ENCODE measurements at regions not wholly inside any gene's neighbourhood (a gene's known extent, or its start where the extent isn't known, plus 50 kb on each side); places are given as distances from the start of the nearest gene placed in this dataset.
"Not testable (repeated sequence)": the region's sequence is repeated elsewhere in the genome, so short reads cannot be mapped to it uniquely, and the experiment has no call there.

DNA sequence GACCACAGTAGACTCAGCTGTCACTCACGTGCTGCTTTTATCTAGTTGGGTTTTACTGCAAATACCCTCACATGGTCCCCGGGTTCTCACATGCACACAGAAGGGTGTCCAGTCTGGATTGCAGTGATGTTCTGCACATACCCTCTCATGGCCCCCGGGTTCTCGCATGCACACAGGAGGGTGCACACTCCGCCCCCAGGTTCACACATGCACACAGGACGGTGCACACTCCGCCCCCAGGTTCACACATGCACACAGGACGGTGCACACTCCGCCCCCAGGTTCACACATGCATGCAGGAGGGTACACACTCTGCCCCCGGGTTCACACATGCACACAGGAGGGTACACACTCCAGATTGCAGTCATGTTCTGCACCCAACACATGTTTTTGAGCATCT, 224.3 kb downstream of the ERMARD start:
- Histone ChIP-seq H3K27me3 (ENCODE audit: insufficient read depth, low read depth, severe bottlenecking) (no peaks in the 10 kb centered on the region), H3K27ac (no peak overlapping the region), H3K36me3 (no peaks in the 10 kb centered on the region), H3K9me3 (ENCODE audit: severe bottlenecking) (no peaks in the 10 kb centered on the region), H3K4me3 (ENCODE audit: low read depth, low read length) (no peak overlapping the region)
- DNase-seq: no peak
- TF ChIP-seq, protein P1, sequence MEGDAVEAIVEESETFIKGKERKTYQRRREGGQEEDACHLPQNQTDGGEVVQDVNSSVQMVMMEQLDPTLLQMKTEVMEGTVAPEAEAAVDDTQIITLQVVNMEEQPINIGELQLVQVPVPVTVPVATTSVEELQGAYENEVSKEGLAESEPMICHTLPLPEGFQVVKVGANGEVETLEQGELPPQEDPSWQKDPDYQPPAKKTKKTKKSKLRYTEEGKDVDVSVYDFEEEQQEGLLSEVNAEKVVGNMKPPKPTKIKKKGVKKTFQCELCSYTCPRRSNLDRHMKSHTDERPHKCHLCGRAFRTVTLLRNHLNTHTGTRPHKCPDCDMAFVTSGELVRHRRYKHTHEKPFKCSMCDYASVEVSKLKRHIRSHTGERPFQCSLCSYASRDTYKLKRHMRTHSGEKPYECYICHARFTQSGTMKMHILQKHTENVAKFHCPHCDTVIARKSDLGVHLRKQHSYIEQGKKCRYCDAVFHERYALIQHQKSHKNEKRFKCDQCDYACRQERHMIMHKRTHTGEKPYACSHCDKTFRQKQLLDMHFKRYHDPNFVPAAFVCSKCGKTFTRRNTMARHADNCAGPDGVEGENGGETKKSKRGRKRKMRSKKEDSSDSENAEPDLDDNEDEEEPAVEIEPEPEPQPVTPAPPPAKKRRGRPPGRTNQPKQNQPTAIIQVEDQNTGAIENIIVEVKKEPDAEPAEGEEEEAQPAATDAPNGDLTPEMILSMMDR (IDR thresholded peaks at IDR 0.05; ENCODE audit: low read depth, low read length): no peak

DNA sequence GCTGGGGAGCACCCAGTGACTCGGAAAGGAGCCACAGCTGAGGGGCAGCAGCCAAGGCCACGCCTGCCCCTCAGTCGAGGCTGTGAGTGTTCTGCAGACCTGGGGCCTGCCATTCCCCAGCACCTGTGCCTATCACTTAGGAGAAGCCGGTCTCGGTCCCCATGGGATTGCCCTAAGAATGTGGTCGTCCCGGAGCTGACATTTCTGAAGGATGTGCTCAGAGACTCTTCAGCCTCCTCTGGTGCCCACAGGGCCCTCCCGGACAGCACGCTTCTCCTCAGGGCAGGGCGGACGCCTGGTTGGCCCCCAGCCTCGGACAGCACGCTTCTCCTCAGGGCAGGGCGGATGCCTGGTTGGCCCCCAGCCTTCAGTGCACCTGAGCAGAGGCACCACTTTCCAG, 223.9 kb downstream of the ERMARD start:
- DNase-seq: no peak
- no peak overlapping the region for H3K27ac ChIP-seq
- H3K36me3 ChIP-seq: no peaks in the 10 kb centered on the region
- TF ChIP-seq, protein P1 (IDR thresholded peaks at IDR 0.05; ENCODE audit: low read depth, low read length): no peak
- H3K9me3 ChIP-seq (ENCODE audit: severe bottlenecking): no peaks in the 10 kb centered on the region
- no peaks in the 10 kb centered on the region for H3K27me3 ChIP-seq (ENCODE audit: insufficient read depth, low read depth, severe bottlenecking)
- H3K4me3 ChIP-seq (ENCODE audit: low read depth, low read length): no peak overlapping the region

DNA sequence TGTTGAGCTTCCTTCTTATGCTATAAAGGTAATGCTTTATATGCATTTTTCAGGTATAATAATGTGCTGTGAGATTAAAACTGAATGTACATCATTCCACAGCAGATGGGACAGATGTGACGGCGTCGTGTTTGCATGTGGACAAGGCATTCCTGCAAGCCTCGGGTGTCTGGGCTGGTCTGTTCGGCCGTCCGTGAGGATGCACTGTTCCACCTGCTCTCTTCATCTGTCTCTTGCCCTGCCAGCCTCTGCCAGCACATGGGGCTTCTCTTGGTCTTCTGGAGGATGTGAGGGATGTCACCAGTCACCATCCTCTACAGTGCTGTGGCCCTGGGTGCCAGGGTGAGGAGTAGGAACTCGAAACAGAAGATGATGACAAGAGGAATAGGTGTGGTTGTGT, 223.2 kb downstream of the ERMARD start:
- Histone ChIP-seq H3K4me3 (ENCODE audit: low read depth, low read length) (no peak overlapping the region), H3K27me3 (ENCODE audit: insufficient read depth, low read depth, severe bottlenecking) (no peaks in the 10 kb centered on the region), H3K9me3 (ENCODE audit: severe bottlenecking) (no peaks in the 10 kb centered on the region), H3K36me3 (no peaks in the 10 kb centered on the region), H3K27ac (no peak overlapping the region)
- TF ChIP-seq, protein P1 (IDR thresholded peaks at IDR 0.05; ENCODE audit: low read depth, low read length): no peak
- no peak for DNase-seq

DNA sequence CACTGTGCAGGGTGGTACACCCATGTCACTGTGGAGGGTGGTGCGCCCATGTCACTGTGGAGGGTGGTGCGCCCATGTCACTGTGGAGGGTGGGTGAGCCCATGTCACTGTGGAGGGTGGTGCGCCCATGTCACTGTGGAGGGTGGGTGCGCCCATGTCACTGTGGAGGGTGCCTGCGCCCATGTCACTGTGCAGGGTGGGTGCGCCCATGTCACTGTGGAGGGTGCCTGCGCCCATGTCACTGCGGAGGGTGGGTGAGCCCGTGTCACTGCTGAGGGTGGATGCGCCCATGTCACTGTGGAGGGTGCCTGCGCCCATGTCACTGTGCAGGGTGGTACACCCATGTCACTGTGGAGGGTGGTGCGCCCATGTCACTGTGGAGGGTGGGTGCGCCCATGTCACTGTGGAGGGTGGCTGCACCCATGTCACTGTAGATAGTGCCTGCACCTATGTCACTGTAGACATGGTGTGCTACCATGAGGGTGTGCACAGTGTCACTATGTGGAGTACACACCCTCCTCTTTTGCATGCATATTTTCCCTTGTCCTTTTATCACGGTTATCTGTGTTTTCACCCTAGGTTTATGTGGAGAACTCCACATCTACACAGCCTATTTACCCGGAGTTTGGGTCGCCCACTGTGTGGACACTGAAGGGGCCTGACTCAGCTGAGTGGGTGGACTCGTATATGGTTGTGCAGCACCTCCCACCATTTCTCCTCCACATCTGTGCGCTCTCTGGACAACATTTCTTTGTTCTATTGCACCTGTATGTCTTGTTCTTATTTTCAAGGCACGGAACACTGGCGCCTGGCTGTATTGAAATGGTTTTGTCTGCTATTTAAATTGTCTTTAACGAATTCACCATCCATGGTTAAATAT, 222.4 kb downstream of the ERMARD start:
- not testable (repeated sequence) for DNase-seq; H3K36me3 ChIP-seq; H3K27ac ChIP-seq; H3K27me3 ChIP-seq (ENCODE audit: insufficient read depth, low read depth, severe bottlenecking); H3K4me3 ChIP-seq (ENCODE audit: low read depth, low read length); H3K9me3 ChIP-seq (ENCODE audit: severe bottlenecking)

DNA sequence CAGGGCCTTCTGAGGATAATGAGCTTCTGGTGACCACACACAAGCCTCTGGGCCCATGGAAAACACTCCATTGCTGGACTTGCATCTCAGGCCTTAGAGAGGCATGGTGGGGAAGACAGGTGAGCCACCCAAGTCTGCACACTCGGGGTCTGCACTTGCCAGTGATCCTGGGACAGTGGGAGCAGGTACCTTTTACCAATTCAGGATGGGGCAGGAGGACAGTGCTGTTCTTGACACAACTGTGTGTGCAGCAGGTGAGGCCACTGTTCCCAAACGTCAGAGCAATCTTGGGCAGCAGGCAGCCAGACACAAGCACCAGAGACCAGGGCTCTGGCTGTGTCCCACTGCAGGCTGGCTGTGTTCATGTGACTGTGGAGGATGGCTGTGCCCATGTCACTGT, 221.3 kb downstream of the ERMARD start:
- Histone ChIP-seq H3K27ac (no peak overlapping the region), H3K27me3 (ENCODE audit: insufficient read depth, low read depth, severe bottlenecking) (no peaks in the 10 kb centered on the region), H3K9me3 (ENCODE audit: severe bottlenecking) (no peaks in the 10 kb centered on the region), H3K36me3 (no peaks in the 10 kb centered on the region), H3K4me3 (ENCODE audit: low read depth, low read length) (no peak overlapping the region)
- DNase-seq: no peak
- TF ChIP-seq, protein P1 (IDR thresholded peaks at IDR 0.05; ENCODE audit: low read depth, low read length): no peak

DNA sequence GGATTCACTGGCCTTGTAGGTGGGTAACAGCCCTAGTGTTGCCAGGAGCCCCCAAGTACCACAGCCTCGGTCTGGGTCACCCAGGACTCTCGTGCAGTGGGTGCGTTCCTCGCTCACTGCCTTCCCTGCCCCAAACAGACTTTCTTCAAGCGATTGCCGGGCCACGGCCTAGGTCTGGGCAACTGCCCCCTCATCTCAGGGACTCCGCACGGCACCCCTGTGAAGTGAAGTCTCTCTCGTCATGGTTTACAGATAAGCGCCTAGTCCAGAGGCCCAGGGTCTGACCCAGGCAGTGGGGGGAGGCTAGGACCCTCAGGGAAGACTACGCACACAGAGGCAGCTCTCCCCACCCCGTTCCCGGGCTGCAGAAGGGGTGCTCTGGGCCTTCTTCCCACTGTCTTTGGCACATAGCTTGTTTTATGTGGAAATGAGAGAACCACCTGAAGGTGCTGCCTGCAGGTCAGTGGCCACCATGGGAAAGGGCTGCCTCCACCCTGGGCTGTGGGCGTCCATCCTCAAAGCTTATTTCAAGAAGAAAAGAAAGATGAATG, 220.8 kb downstream of the ERMARD start:
- no peak overlapping the region for H3K4me3 ChIP-seq (ENCODE audit: low read depth, low read length)
- H3K9me3 ChIP-seq (ENCODE audit: severe bottlenecking): no peaks in the 10 kb centered on the region
- TF ChIP-seq, protein P1 (IDR thresholded peaks at IDR 0.05; ENCODE audit: low read depth, low read length): no peak
- H3K27me3 ChIP-seq (ENCODE audit: insufficient read depth, low read depth, severe bottlenecking): no peaks in the 10 kb centered on the region
- H3K36me3 ChIP-seq: no peaks in the 10 kb centered on the region
- DNase-seq: no peak
- no peak overlapping the region for H3K27ac ChIP-seq
